Uterus (tissue), 2 donors: ENCODE measurements at regions not wholly inside any gene's neighbourhood (a gene's known extent, or its start where the extent isn't known, plus 50 kb on each side); places are given as distances from the start of the nearest gene placed in this dataset.
"Not testable (repeated sequence)": the region's sequence is repeated elsewhere in the genome, so short reads cannot be mapped to it uniquely, and the experiment has no call there.

Experiments used
- CTCF ChIP-seq, 4 experiments: fragments of 200-600 bp in 2 of 4; fragments of 450-650 bp in 2 of 4; sonication (generic) in 2 of 4; IDR thresholded peaks; one replicate each; pipeline ENCODE4 v1.5.1; 2016 to 2019; ENCODE audit warnings: antibody characterized with exemption in 4 of 4, mild to moderate bottlenecking in 2 of 4, moderate library complexity in 1 of 4
- POLR2A ChIP-seq, 2 donors: fragments of 450-650 bp; IDR thresholded peaks; one replicate each; pipeline ENCODE4 v1.6.1; 2016; ENCODE audit warnings: antibody characterized with exemption in 2 of 2, mild to moderate bottlenecking in 1 of 2, moderate library complexity in 1 of 2

GRCh38 chr21:5149222-5149621 lies 5372.2 kb upstream of the TPTE start:
- TF ChIP-seq POLR2A, CTCF (IDR thresholded peaks at IDR 0.05): not testable (repeated sequence)
